Neural progenitor cell (in vitro differentiated cells): ENCODE measurements at regions not wholly inside any gene's neighbourhood (a gene's known extent, or its start where the extent isn't known, plus 50 kb on each side); places are given as distances from the start of the nearest gene placed in this dataset.

ENCODE experiments used
- DNase-seq: peaks from one replicate; pipeline ENCODE4 v3.0.0-alpha.2; 2016; ENCODE audit warnings: low spot score
- H2AFZ ChIP-seq: fragments of 200-600 bp; sonication (generic); replicated peaks from 2 replicates; pipeline ENCODE4 v1.6.1; 2016; ENCODE audit warnings: antibody characterized with exemption
- H3F3A ChIP-seq: fragments of 200-600 bp; sonication (generic); 2 replicates; pipeline ENCODE4 v1.6.1; 2016; ENCODE audit warnings: antibody characterized with exemption, low read depth
- H3K27ac ChIP-seq: fragments of 200-600 bp; sonication (generic); 2 replicates; pipeline ENCODE4 v1.5.1; 2016; ENCODE audit warnings: mild to moderate bottlenecking
- H3K27me3 ChIP-seq: fragments of 200-600 bp; sonication (generic); 2 replicates; pipeline ENCODE4 v1.6.1; 2016; ENCODE audit warnings: mild to moderate bottlenecking, moderate library complexity
- H3K36me3 ChIP-seq: fragments of 200-600 bp; sonication (generic); 2 replicates; pipeline ENCODE4 v1.5.1; 2016
- H3K4me1 ChIP-seq: fragments of 200-600 bp; sonication (generic); 2 replicates; pipeline ENCODE4 v1.6.1; 2016; ENCODE audit warnings: mixed run types
- H3K4me2 ChIP-seq: fragments of 200-600 bp; sonication (generic); 2 replicates; pipeline ENCODE4 v1.6.1; 2016
- H3K4me3 ChIP-seq: fragments of 200-600 bp; sonication (generic); 2 replicates; pipeline ENCODE4 v1.5.1; 2016
- H3K79me2 ChIP-seq: fragments of 200-600 bp; sonication (generic); 2 replicates; pipeline ENCODE4 v1.6.1; 2016; ENCODE audit warnings: low read depth
- H3K9ac ChIP-seq: fragments of 200-600 bp; sonication (generic); 2 replicates; pipeline ENCODE4 v1.6.1; 2016
- H3K9me3 ChIP-seq: fragments of 200-600 bp; sonication (generic); 2 replicates; pipeline ENCODE4 v1.5.1; 2016; ENCODE audit warnings: low read depth
- H4K20me1 ChIP-seq: fragments of 200-600 bp; sonication (generic); 2 replicates; pipeline ENCODE4 v1.6.1; 2016; ENCODE audit warnings: low read depth
- H3K27ac Mint-ChIP-seq: 3 replicates; pipeline ENCODE4 v1.8.0; 2021; ENCODE audit warnings: mixed read lengths
- H3K27me3 Mint-ChIP-seq: 2 replicates; pipeline ENCODE4 v1.8.0; 2022; ENCODE audit warnings: low read depth, mild to moderate bottlenecking, inconsistent platforms, moderate library complexity, mixed read lengths; ENCODE audit not compliant: insufficient read depth
- H3K36me3 Mint-ChIP-seq: 3 replicates; pipeline ENCODE4 v1.8.0; 2021; ENCODE audit warnings: mixed read lengths
- H3K4me1 Mint-ChIP-seq: 3 replicates; pipeline ENCODE4 v1.8.0; 2021; ENCODE audit warnings: mixed read lengths
- H3K4me3 Mint-ChIP-seq: 3 replicates; pipeline ENCODE4 v1.8.0; 2021; ENCODE audit warnings: mild to moderate bottlenecking, moderate library complexity, mixed read lengths
- H3K9me3 Mint-ChIP-seq: 3 replicates; pipeline ENCODE4 v1.8.0; 2020; ENCODE audit warnings: mixed read lengths
- CTCF ChIP-seq: fragments of 200-600 bp; sonication (generic); IDR thresholded peaks from 2 replicates; pipeline ENCODE4 v1.5.1; 2017; ENCODE audit warnings: antibody characterized with exemption, mild to moderate bottlenecking
- EZH2 ChIP-seq: fragments of 200-600 bp; sonication (generic); IDR thresholded peaks from 2 replicates; pipeline ENCODE4 v1.6.1; 2017; ENCODE audit warnings: antibody characterized with exemption, mild to moderate bottlenecking, moderate library complexity
- EZH2phosphoT487 ChIP-seq: fragments of 200-600 bp; sonication (generic); IDR thresholded peaks from 2 replicates; pipeline ENCODE4 v1.6.1; 2017; ENCODE audit warnings: antibody characterized with exemption

- Histone ChIP-seq H3K36me3 (no peaks in the 10 kb centered on the region), H3K4me1 (no peaks in the 10 kb centered on the region), H3K9me3 (no peaks in the 10 kb centered on the region), H3K4me2 (no peak overlapping the region), H3K4me3 (no peak overlapping the region), H3K9ac (no peak overlapping the region), H2AFZ (no peak overlapping the region), H3F3A (no peaks in the 10 kb centered on the region), H3K27me3 (no peaks in the 10 kb centered on the region), H3K79me2 (no peaks in the 10 kb centered on the region), H4K20me1 (no peaks in the 10 kb centered on the region), H3K27ac (no peak overlapping the region)
- TF ChIP-seq CTCF (no peak), EZH2phosphoT487 (no peak), EZH2 (no peak)
- no peak overlapping the region for H3K4me3 Mint-ChIP-seq
- H3K4me1 Mint-ChIP-seq: no peaks in the 10 kb centered on the region
- H3K27ac Mint-ChIP-seq: no peak overlapping the region
- no peaks in the 10 kb centered on the region for H3K36me3 Mint-ChIP-seq
- H3K27me3 Mint-ChIP-seq: no peaks in the 10 kb centered on the region
- DNase-seq: no peak
- H3K9me3 Mint-ChIP-seq: no peaks in the 10 kb centered on the region
These were observed 1157.7 kb upstream of the MAP3K7 start for GRCh38 chr6:91744566-91744965.

GRCh38 chr6:91743756-91744155, 1156.9 kb upstream of the MAP3K7 start:
- H3K4me1 ChIP-seq: no peaks in the 10 kb centered on the region
- TF ChIP-seq CTCF (no peak), EZH2phosphoT487 (no peak), EZH2 (no peak)
- Mint-ChIP-seq H3K27me3 (no peaks in the 10 kb centered on the region), H3K4me1 (no peaks in the 10 kb centered on the region), H3K36me3 (no peaks in the 10 kb centered on the region), H3K4me3 (no peak overlapping the region), H3K27ac (no peak overlapping the region), H3K9me3 (no peaks in the 10 kb centered on the region)
- H3K4me2 ChIP-seq: no peak overlapping the region
- no peaks in the 10 kb centered on the region for H3K79me2 ChIP-seq
- H3K36me3 ChIP-seq: no peaks in the 10 kb centered on the region
- no peak overlapping the region for H2AFZ ChIP-seq
- no peaks in the 10 kb centered on the region for H4K20me1 ChIP-seq
- no peak for DNase-seq
- H3K4me3 ChIP-seq: no peak overlapping the region
- H3K27me3 ChIP-seq: no peaks in the 10 kb centered on the region
- H3F3A ChIP-seq: no peaks in the 10 kb centered on the region
- H3K9ac ChIP-seq: no peak overlapping the region
- no peak overlapping the region for H3K27ac ChIP-seq
- no peaks in the 10 kb centered on the region for H3K9me3 ChIP-seq

- H3K79me2 ChIP-seq: no peaks in the 10 kb centered on the region
- H3K9me3 ChIP-seq: no peaks in the 10 kb centered on the region
- Mint-ChIP-seq H3K27ac (no peak overlapping the region), H3K27me3 (no peaks in the 10 kb centered on the region), H3K36me3 (no peaks in the 10 kb centered on the region), H3K4me3 (no peak overlapping the region), H3K4me1 (peaks cover 2% of the 10 kb centered on the region), H3K9me3 (no peaks in the 10 kb centered on the region)
- no peaks in the 10 kb centered on the region for H3K4me1 ChIP-seq
- H4K20me1 ChIP-seq: no peaks in the 10 kb centered on the region
- H3K27ac ChIP-seq: no peak overlapping the region
- no peak for TF ChIP-seq EZH2
- TF ChIP-seq EZH2phosphoT487: no peak
- no peak for TF ChIP-seq CTCF
- no peak overlapping the region for H3K9ac ChIP-seq
- no peak for DNase-seq
- no peaks in the 10 kb centered on the region for H3F3A ChIP-seq
- H3K4me2 ChIP-seq: no peak overlapping the region
- H3K36me3 ChIP-seq: no peaks in the 10 kb centered on the region
- H3K27me3 ChIP-seq: no peaks in the 10 kb centered on the region
- H2AFZ ChIP-seq: no peak overlapping the region
- H3K4me3 ChIP-seq: no peak overlapping the region
These were observed 1145.1 kb upstream of the MAP3K7 start for GRCh38 chr6:91731939-91732338.

- Histone ChIP-seq H3K4me3 (no peak overlapping the region), H3K9ac (no peak overlapping the region), H2AFZ (no peak overlapping the region), H3K4me1 (no peaks in the 10 kb centered on the region), H3K4me2 (no peak overlapping the region), H3K27me3 (no peaks in the 10 kb centered on the region), H3F3A (no peaks in the 10 kb centered on the region), H3K9me3 (no peaks in the 10 kb centered on the region), H3K27ac (no peak overlapping the region), H3K36me3 (no peaks in the 10 kb centered on the region), H3K79me2 (no peaks in the 10 kb centered on the region), H4K20me1 (no peaks in the 10 kb centered on the region)
- no peaks in the 10 kb centered on the region for H3K36me3 Mint-ChIP-seq
- H3K4me3 Mint-ChIP-seq: no peak overlapping the region
- no peak overlapping the region for H3K27ac Mint-ChIP-seq
- TF ChIP-seq EZH2phosphoT487: no peak
- TF ChIP-seq CTCF: no peak
- no peak for TF ChIP-seq EZH2
- H3K4me1 Mint-ChIP-seq: peaks cover 2% of the 10 kb centered on the region
- DNase-seq: no peak
- no peaks in the 10 kb centered on the region for H3K27me3 Mint-ChIP-seq
- H3K9me3 Mint-ChIP-seq: peaks cover 3% of the 10 kb centered on the region
These were observed 1143.8 kb upstream of the MAP3K7 start for GRCh38 chr6:91730710-91731109.
